ENCODE measurements at regions not wholly inside any gene's neighbourhood (a gene's known extent, or its start where the extent isn't known, plus 50 kb on each side); places are given as distances from the start of the nearest gene placed in this dataset.
"Not testable (repeated sequence)": the region's sequence is repeated elsewhere in the genome, so short reads cannot be mapped to it uniquely, and the experiment has no call there.

DNA sequence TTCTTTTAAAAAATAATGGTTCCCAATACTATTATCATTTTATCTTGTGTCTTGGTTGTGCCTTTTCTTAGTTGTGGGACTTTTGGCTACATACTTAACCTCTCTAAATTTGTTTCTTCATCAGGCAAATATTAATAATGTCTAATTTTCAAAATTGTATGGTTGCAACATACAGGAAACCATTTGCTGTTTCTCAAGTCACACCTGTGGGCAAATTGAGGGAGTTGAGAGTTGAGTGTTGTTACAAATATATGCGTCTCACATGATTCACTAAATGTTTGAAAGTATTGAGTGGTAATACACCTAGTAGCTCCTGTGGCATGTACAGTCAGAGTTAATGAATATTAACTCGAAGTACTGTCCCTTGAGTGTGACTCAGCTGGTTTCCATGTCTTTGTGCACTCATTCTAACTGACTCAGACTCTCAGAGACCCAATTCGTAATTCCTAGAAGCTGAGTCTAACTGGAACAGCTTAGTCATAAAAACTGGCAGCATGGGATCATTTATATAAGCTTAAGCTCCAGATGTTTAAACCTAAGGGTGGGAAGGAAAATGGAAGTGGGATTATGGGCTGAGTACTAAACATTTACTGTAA lies 802.4 kb downstream of the TRIML1 start:
- DNase-seq = no peak
- intact Hi-C loops (cut with DNase I) = no loop called here

DNA sequence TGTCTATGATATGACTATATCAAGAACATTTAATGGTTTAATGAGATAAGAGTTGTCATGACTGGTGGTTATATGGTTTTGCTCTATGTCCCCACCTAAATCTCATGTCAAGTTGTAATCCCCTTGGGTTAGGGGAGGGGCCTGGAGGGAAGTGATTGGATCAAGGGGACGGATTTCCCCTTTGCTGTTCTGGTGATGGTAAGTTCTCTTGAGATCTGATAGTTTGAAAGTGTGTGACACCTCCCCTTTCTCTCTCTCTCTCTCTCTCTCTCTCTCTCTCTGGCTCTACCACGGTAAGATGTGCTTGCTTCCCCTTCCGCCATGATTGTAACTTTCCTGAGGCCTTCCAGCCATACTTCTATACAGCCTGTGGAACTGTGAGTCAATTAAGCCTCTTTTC lies 803.4 kb downstream of the TRIML1 start:
- DNase-seq = no peak
- intact Hi-C loops (cut with DNase I) = no loop called here

- DNase-seq = no peak
- intact Hi-C loops (cut with DNase I) = no loop called here
Measured at GRCh38 chr4:188949596-188949995, 810.4 kb downstream of the TRIML1 start.

- DNase-seq = no peak
- intact Hi-C loops (cut with DNase I) = no loop called here
Measured at GRCh38 chr4:188955066-188955465, 815.8 kb downstream of the TRIML1 start.

GRCh38 chr4:188956566-188956965 lies 817.3 kb downstream of the TRIML1 start:
- DNase-seq = no peak

DNA sequence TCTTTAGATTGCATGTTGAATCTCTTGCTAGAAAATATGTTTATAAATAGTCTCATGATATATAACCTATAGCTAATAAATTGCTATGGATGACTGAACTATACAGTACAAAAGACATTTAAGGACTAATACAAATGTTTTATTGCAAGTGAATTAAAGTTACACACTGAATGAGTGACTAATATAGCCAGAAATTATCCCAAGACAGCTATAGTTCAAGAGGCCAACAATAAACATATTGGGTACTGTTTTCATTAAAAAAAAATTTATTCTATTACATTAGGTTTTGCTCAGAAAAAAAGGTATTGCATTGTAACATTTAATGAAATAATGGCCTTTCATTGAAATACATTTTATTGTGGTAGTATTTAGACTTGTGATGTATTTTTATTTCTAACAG lies 819.1 kb downstream of the TRIML1 start:
- DNase-seq = no peak

More at GRCh38 chr4:188956566-188956965, 817.3 kb downstream of the TRIML1 start:
- intact Hi-C loops (cut with DNase I) = no loop called here

DNA sequence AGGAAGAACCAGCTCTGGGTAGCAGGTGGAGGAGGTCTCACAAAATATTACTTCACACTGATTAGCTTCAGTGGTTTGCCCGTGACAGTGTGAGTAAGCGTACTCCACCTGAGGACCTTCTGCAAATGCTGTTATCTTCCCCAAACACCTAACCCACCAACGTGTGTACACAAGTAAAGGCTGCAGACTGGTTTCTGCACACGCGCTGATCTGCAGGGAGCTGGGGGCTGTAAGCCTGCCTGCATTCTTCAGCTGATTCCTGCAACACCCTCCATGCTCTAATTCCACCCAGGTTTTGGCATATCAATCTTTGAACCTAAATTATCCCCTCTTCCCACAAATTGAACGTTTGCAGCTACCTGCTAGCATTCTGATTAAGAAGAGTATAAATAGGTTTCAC lies 820.2 kb downstream of the TRIML1 start:
- intact Hi-C loops (cut with DNase I) = no loop called here

More for the DNA sequence above, 819.1 kb downstream of the TRIML1 start:
- intact Hi-C loops (cut with DNase I) = no loop called here

DNA sequence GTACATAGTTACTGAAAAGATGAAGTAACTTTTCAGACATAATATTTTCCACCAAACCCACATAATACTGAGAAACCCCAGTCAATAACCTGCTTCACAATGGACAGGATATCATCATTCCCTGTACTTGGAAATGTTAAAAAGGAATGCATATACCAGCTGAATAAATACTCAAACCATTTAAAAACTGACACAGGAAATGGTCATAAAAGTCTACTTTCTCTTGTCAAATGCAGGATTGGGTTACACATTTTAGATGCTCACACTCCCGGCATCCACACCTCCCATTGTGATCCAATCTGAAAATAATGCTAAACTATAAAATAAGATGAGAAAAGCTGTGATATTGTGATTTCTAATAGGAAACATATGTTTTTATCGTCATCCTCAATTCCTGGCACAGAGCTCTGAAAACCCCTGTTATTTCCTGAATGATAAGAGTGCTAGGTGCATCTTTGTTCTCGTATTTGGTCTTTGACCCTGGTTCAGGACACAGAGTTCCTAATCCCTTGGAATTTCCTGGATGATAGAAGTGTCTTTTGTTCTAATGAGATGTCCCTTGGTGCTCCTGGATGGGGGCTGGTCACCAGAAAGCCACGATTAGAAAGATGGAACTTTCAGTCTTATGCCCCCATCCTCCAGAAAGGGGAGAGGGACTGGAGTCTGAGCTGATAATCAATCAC lies 821.3 kb downstream of the TRIML1 start:
- intact Hi-C loops (cut with DNase I) = no loop called here
- no peak for DNase-seq

More for the DNA sequence above, 820.2 kb downstream of the TRIML1 start:
- no peak for DNase-seq

GRCh38 chr4:188971125-188971524 lies 831.9 kb downstream of the TRIML1 start:
- peak in 7 of 42 donors; percentile 5 to 24 (median 16) for DNase-seq
- intact Hi-C loops (cut with DNase I) = no loop called here

- intact Hi-C loops (cut with DNase I) = no loop called here
- no peak for DNase-seq
Measured at GRCh38 chr4:188975271-188975670, 836.0 kb downstream of the TRIML1 start.

- intact Hi-C loops (cut with DNase I) = no loop called here
- no peak for DNase-seq
Measured at GRCh38 chr4:188976644-188977115, 837.4 kb downstream of the TRIML1 start.

- DNase-seq; intact Hi-C loops (cut with DNase I): not testable (repeated sequence)
Measured at GRCh38 chr4:188977232-188977631, 838.0 kb downstream of the TRIML1 start.

- DNase-seq = no peak
- intact Hi-C loops (cut with DNase I) = no loop called here
Measured at GRCh38 chr4:188984518-188984917, 845.3 kb downstream of the TRIML1 start.

DNA sequence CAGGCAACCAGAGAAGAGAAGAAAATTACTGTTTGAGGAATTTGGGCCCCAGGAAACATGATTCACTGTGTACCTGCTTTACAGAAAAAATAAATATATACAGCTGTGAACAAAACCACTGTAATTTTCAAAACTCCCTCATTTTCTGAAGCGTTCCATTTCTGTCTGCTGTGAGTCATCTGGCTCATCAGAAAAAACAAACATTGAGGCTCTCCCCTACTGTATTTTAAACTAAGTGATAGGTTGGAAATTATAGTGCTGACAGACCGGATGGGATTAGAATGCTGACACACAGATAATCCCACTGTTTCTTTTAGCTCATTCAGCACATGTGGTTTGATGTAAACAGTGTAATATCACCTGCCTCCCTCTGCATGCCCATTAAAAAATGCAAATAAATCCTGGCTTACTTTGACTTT lies 847.0 kb downstream of the TRIML1 start:
- intact Hi-C loops (cut with DNase I) = no loop called here
- DNase-seq = no peak

DNA sequence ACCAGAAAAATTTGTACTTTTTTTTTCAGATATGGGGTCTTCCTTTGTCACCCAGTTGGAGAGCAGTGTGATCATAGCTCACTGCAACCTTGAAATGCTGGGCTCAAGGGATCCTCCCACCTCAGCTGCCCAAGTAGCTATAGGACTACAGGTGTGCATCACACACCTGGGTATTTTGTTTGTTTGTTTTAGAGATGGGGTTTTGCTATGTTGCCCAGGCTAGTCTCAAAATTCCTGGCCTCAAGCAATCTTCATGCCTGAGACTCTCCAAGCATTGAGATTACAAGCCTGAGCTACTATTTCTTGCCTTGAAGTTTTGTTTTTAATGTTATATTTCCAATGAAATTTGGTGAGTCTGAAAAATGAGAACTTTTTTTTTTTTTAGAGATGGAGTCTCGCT lies 847.8 kb downstream of the TRIML1 start:
- DNase-seq = no peak
- intact Hi-C loops (cut with DNase I) = no loop called here

GRCh38 chr4:188988131-188988530 lies 848.9 kb downstream of the TRIML1 start:
- intact Hi-C loops (cut with DNase I) = no loop called here
- DNase-seq = no peak

GRCh38 chr4:188989371-188989770 lies 850.1 kb downstream of the TRIML1 start:
- intact Hi-C loops (cut with DNase I) = no loop called here
- no peak for DNase-seq

GRCh38 chr4:188992706-188993105 lies 853.5 kb downstream of the TRIML1 start:
- intact Hi-C loops (cut with DNase I) = no loop called here

GRCh38 chr4:188993871-188994270 lies 854.6 kb downstream of the TRIML1 start:
- intact Hi-C loops (cut with DNase I) = no loop called here
- no peak for DNase-seq

More at GRCh38 chr4:188992706-188993105, 853.5 kb downstream of the TRIML1 start:
- no peak for DNase-seq

- intact Hi-C loops (cut with DNase I) = no loop called here
- no peak for DNase-seq
Measured at GRCh38 chr4:189001283-189001970, 862.2 kb downstream of the TRIML1 start.

Measured in head of caudate nucleus (tissue), 42 donors.